Tibial nerve (tissue), 4 donors: ENCODE measurements at regions not wholly inside any gene's neighbourhood (a gene's known extent, or its start where the extent isn't known, plus 50 kb on each side); places are given as distances from the start of the nearest gene placed in this dataset.

Experiments
- EP300 ChIP-seq, 2 donors: sonication (generic); formaldehyde crosslinking; IDR thresholded peaks; one replicate each; pipeline ENCODE4 v1.6.1; 2017; ENCODE audit warnings: antibody characterized with exemption in 2 of 2, mild to moderate bottlenecking in 1 of 2
- POLR2A ChIP-seq, 2 donors: fragments of 450-650 bp; IDR thresholded peaks; one replicate each; pipeline ENCODE4 v1.6.1; 2017; ENCODE audit warnings: antibody characterized with exemption in 2 of 2, mild to moderate bottlenecking in 2 of 2, moderate library complexity in 2 of 2
- TF ChIP-seq, protein P1 (sequence below), 5 experiments: fragments of 200-600 bp in 3 of 5; fragments of 450-650 bp in 2 of 5; sonication (generic) in 3 of 5; IDR thresholded peaks; one replicate each; pipeline ENCODE4 v1.5.1; 2016 to 2019; ENCODE audit warnings: antibody characterized with exemption in 5 of 5, mild to moderate bottlenecking in 3 of 5, moderate library complexity in 2 of 5

DNA sequence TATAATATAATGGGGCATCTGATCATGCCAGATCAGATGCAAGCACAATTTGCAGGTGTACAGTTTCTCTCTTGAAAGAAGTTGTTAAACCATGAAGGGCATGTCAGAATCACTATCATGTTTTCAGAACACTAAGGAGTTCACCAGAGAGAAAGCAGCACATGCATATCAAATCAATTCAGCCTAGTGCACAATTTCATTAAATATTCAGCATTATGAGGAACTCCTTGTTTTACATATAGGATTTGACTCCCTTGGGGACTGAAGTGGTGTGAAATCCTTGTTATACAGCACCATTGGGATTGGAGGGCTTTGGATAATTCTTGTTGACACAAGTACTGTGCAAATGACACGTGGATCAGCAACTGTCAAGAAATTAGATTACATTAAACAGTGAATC is 562.1 kb upstream of the KLHL29 start:
- TF ChIP-seq POLR2A (IDR thresholded peaks at IDR 0.05) (no peak), EP300 (IDR thresholded peaks at IDR 0.05) (no peak)
- TF ChIP-seq, protein P1, sequence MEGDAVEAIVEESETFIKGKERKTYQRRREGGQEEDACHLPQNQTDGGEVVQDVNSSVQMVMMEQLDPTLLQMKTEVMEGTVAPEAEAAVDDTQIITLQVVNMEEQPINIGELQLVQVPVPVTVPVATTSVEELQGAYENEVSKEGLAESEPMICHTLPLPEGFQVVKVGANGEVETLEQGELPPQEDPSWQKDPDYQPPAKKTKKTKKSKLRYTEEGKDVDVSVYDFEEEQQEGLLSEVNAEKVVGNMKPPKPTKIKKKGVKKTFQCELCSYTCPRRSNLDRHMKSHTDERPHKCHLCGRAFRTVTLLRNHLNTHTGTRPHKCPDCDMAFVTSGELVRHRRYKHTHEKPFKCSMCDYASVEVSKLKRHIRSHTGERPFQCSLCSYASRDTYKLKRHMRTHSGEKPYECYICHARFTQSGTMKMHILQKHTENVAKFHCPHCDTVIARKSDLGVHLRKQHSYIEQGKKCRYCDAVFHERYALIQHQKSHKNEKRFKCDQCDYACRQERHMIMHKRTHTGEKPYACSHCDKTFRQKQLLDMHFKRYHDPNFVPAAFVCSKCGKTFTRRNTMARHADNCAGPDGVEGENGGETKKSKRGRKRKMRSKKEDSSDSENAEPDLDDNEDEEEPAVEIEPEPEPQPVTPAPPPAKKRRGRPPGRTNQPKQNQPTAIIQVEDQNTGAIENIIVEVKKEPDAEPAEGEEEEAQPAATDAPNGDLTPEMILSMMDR (IDR thresholded peaks at IDR 0.05): no peak
